ENCODE measurements at regions not wholly inside any gene's neighbourhood (a gene's known extent, or its start where the extent isn't known, plus 50 kb on each side); places are given as distances from the start of the nearest gene placed in this dataset.

GRCh38 chr5:16000056-16000455, 179.5 kb downstream of the MARCHF11 start:
- TF ChIP-seq POLR2A (IDR thresholded peaks at IDR 0.05) (no peak), CTCF (IDR thresholded peaks at IDR 0.05) (no peak)

All from uterus (tissue), 2 donors.